ENCODE measurements at regions not wholly inside any gene's neighbourhood (a gene's known extent, or its start where the extent isn't known, plus 50 kb on each side); places are given as distances from the start of the nearest gene placed in this dataset.

DNA sequence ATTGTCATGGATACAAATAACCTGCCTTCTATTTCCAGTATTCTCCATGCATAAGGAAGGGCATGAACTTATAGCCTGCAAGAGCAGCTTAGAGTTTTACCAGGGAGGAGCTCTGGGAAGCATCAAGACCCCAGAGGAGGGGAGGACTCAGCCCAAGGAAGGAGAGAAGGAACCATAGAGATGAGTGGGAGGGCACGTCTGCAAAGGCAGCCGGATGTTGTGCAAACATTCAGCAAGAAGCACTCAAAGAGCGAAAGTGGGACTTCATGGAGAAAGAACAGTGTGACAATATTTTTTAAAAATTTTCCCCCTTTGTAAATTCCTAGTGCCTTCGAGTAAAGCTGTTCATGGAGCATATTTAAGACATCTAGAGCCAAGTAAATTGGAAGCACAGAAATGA is 270.1 kb upstream of the PTGER4 start:
- Histone ChIP-seq H3K4me3 (ENCODE audit: low read depth, low read length, poor library complexity, severe bottlenecking) (no peak overlapping the region), H3K27ac (ENCODE audit: low read depth, low read length, poor library complexity, severe bottlenecking) (no peak overlapping the region), H3K27me3 (replicated peaks; ENCODE audit: insufficient read depth, low read depth, low read length, poor library complexity) (no peaks in the 10 kb centered on the region), H3K4me1 (ENCODE audit: insufficient read depth, low read length, poor library complexity, severe bottlenecking) (peaks cover 18% of the 10 kb centered on the region), H3K9me3 (ENCODE audit: low read depth, low read length, poor library complexity, severe bottlenecking) (no peaks in the 10 kb centered on the region), H3K36me3 (ENCODE audit: insufficient read depth, low read length, poor library complexity, severe bottlenecking) (no peaks in the 10 kb centered on the region)
- TF ChIP-seq, protein P1, sequence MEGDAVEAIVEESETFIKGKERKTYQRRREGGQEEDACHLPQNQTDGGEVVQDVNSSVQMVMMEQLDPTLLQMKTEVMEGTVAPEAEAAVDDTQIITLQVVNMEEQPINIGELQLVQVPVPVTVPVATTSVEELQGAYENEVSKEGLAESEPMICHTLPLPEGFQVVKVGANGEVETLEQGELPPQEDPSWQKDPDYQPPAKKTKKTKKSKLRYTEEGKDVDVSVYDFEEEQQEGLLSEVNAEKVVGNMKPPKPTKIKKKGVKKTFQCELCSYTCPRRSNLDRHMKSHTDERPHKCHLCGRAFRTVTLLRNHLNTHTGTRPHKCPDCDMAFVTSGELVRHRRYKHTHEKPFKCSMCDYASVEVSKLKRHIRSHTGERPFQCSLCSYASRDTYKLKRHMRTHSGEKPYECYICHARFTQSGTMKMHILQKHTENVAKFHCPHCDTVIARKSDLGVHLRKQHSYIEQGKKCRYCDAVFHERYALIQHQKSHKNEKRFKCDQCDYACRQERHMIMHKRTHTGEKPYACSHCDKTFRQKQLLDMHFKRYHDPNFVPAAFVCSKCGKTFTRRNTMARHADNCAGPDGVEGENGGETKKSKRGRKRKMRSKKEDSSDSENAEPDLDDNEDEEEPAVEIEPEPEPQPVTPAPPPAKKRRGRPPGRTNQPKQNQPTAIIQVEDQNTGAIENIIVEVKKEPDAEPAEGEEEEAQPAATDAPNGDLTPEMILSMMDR (conservative IDR thresholded peaks at IDR 0.05; ENCODE audit: low read depth, low read length): no peak
- TF ChIP-seq EZH2 (IDR thresholded peaks at IDR 0.05; ENCODE audit: borderline replicate concordance, low read depth, low read length, poor library complexity, severe bottlenecking): no peak
- BruUV-seq (replicated peaks): no TSS peak
- no peak for DNase-seq (ENCODE audit: low spot score)
- CTCF ChIA-PET: no interaction called here
- intact Hi-C loops (cut with micrococcal nuclease; ENCODE audit: unreplicated experiment): no loop called here
- POLR2A ChIA-PET (ENCODE audit: low non-redundant PET): no interaction called here

DNA sequence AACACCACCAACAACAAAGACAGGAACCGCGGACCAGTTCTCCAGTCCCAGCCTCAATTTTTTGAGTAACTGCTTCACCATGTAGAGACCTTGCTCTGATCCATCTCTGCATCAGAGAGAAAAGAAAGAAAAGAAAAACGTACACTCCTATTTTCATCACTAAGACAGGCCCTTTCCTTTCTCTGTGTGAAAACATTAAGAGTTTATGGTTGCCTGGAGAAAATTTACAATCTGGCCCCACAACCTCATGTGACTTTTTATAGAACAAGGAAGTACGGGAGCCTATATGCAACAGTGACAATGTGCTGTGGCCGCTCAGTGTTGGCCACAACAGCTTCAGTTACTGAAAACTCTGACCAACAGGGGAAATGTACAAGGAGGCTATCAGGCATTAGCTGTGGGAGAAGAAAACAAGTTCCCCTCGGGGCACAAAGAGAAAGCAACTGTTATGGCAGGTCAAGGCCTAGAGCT is 272.9 kb upstream of the PTGER4 start:
- intact Hi-C loops (cut with micrococcal nuclease; ENCODE audit: unreplicated experiment): no loop called here
- Histone ChIP-seq H3K27ac (ENCODE audit: low read depth, low read length, poor library complexity, severe bottlenecking) (no peak overlapping the region), H3K9me3 (ENCODE audit: low read depth, low read length, poor library complexity, severe bottlenecking) (no peaks in the 10 kb centered on the region), H3K27me3 (replicated peaks; ENCODE audit: insufficient read depth, low read depth, low read length, poor library complexity) (no peaks in the 10 kb centered on the region), H3K4me3 (ENCODE audit: low read depth, low read length, poor library complexity, severe bottlenecking) (no peak overlapping the region), H3K4me1 (ENCODE audit: insufficient read depth, low read length, poor library complexity, severe bottlenecking) (peaks cover 13% of the 10 kb centered on the region), H3K36me3 (ENCODE audit: insufficient read depth, low read length, poor library complexity, severe bottlenecking) (no peaks in the 10 kb centered on the region)
- ChIA-PET CTCF (interaction anchor here (0.6 kb wide), 1 partner anchor 19 kb away, joined by 3 read pairs; no protein-coding TSS in a partner anchor), POLR2A (ENCODE audit: low non-redundant PET) (no interaction called here)
- BruUV-seq (replicated peaks): no TSS peak
- no peak for DNase-seq (ENCODE audit: low spot score)
- TF ChIP-seq EZH2 (IDR thresholded peaks at IDR 0.05; ENCODE audit: borderline replicate concordance, low read depth, low read length, poor library complexity, severe bottlenecking): no peak
- TF ChIP-seq, protein P1 (conservative IDR thresholded peaks at IDR 0.05; ENCODE audit: low read depth, low read length): no peak

DNA sequence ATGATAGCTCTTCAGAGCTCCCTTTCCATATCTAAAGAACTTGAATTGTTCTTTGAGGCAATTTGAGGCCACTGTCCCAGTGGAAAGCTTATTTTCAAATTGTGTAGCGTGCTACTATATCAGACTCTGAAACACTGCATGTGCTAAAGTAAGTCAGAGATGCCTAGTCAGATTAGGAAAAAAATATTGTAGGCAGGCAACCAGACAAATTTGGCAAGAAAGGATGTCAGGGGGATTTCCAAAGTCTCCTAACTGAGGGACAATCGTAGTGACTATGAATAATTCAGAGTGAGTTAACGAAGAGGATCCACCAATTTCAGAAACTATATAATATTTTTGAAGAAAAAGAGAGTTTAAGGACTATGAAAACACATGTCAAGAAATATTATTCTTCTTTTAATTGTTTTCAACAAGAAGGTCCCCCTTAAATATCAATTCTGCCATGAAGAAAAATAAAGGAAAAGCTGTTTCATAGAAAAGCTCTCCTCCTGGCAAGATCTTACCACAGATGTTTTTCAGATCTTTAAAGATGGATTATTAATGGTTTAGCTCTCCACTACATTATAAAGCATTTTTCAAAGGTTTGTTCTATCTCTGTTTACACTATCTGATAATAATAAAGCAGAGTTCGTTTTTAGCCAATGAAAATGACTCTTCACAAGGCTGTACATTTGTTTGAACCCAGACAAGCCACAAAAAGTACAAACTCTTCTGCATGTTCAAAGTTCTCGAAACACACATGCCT is 273.5 kb upstream of the PTGER4 start:
- Histone ChIP-seq H3K27ac (ENCODE audit: low read depth, low read length, poor library complexity, severe bottlenecking) (no peak overlapping the region), H3K4me3 (ENCODE audit: low read depth, low read length, poor library complexity, severe bottlenecking) (no peak overlapping the region), H3K4me1 (ENCODE audit: insufficient read depth, low read length, poor library complexity, severe bottlenecking) (peaks cover 13% of the 10 kb centered on the region), H3K27me3 (replicated peaks; ENCODE audit: insufficient read depth, low read depth, low read length, poor library complexity) (no peaks in the 10 kb centered on the region), H3K36me3 (ENCODE audit: insufficient read depth, low read length, poor library complexity, severe bottlenecking) (no peaks in the 10 kb centered on the region), H3K9me3 (ENCODE audit: low read depth, low read length, poor library complexity, severe bottlenecking) (no peaks in the 10 kb centered on the region)
- intact Hi-C loops (cut with micrococcal nuclease; ENCODE audit: unreplicated experiment): no loop called here
- POLR2A ChIA-PET (ENCODE audit: low non-redundant PET): no interaction called here
- no peak for TF ChIP-seq EZH2 (IDR thresholded peaks at IDR 0.05; ENCODE audit: borderline replicate concordance, low read depth, low read length, poor library complexity, severe bottlenecking)
- TF ChIP-seq, protein P1 (conservative IDR thresholded peaks at IDR 0.05; ENCODE audit: low read depth, low read length): no peak
- no TSS peak for BruUV-seq (replicated peaks)
- CTCF ChIA-PET: no interaction called here
- no peak for DNase-seq (ENCODE audit: low spot score)

All from A673 (cell line).